K562 (cell line): ENCODE measurements at regions not wholly inside any gene's neighbourhood (a gene's known extent, or its start where the extent isn't known, plus 50 kb on each side); places are given as distances from the start of the nearest gene placed in this dataset.
A peak's percentile ranks its signal among the peaks of the same experiment; 100 is the strongest.

ENCODE experiments used
- ARID2 ChIP-seq: fragments of 450-650 bp; IDR thresholded peaks from 2 replicates; pipeline ENCODE4 v1.6.1; 2017; ENCODE audit warnings: antibody characterized with exemption, mild to moderate bottlenecking
- CC2D1A ChIP-seq: fragments of 450-650 bp; IDR thresholded peaks from 2 replicates; pipeline ENCODE4 v1.6.1; 2017; ENCODE audit warnings: mild to moderate bottlenecking
- CTCF ChIP-seq, 3 experiments: IDR thresholded peaks in 2 of 3; conservative IDR thresholded peaks in 1 of 3; 2 replicates each; pipeline ENCODE4 v1.5.1; 2011 to 2012; ENCODE audit warnings: low read length in 3 of 3, mild to moderate bottlenecking in 3 of 3, control low read depth in 2 of 3, improper control_type of control experiment in 1 of 3, inconsistent platforms in 1 of 3, low read depth in 1 of 3, mixed read lengths in 1 of 3, moderate library complexity in 1 of 3; ENCODE audit not compliant: insufficient read depth in 2 of 3
- ERF ChIP-seq: fragments of 450-650 bp; formaldehyde crosslinking; IDR thresholded peaks from 2 replicates; pipeline ENCODE4 v1.4.0; 2020; ENCODE audit warnings: mild to moderate bottlenecking, mixed read lengths
- KAT2B ChIP-seq: IDR thresholded peaks from one replicate; pipeline ENCODE4 v1.6.1; 2012; ENCODE audit warnings: low read depth, mild to moderate bottlenecking, control low read depth, inconsistent platforms, low read length, moderate library complexity
- RHOXF2B ChIP-seq: fragments of 250-450 bp; sonication (Bioruptor Pico); conservative IDR thresholded peaks from 2 replicates; pipeline ENCODE4 v1.5.1; 2021
- ZBTB33 ChIP-seq: sonication (generic); formaldehyde crosslinking; IDR thresholded peaks from 2 replicates; pipeline ENCODE4 v1.8.1; 2023; ENCODE audit warnings: mild to moderate bottlenecking, missing genetic modification reagents
- ZNF175 ChIP-seq: fragments of 200-800 bp; sonication (Bioruptor generic); IDR thresholded peaks from 2 replicates; pipeline ENCODE4 v1.6.1; 2016; ENCODE audit warnings: low read depth, mild to moderate bottlenecking, missing genetic modification characterization, missing compliant biosample characterization
- ZNF695 ChIP-seq: fragments of 450-650 bp; formaldehyde crosslinking; IDR thresholded peaks from 2 replicates; pipeline ENCODE4 v1.4.0; 2020; ENCODE audit warnings: mild to moderate bottlenecking, moderate library complexity
- TF ChIP-seq, protein P1 (sequence below): fragments of 250-450 bp; sonication (Bioruptor Pico); IDR thresholded peaks from 2 replicates; pipeline ENCODE4 v1.8.0; 2022; ENCODE audit warnings: moderate library complexity, mild to moderate bottlenecking, inconsistent platforms
- TF ChIP-seq, protein P2 (sequence below): sonication (generic); formaldehyde crosslinking; IDR thresholded peaks from 2 replicates; pipeline ENCODE4 v1.8.1; 2023; ENCODE audit warnings: mild to moderate bottlenecking, missing genetic modification reagents
- TF ChIP-seq, protein P3 (sequence below): fragments of 450-650 bp; IDR thresholded peaks from 2 replicates; pipeline ENCODE4 v1.6.1; 2016; ENCODE audit warnings: low read depth, mild to moderate bottlenecking, moderate library complexity
- TF ChIP-seq, protein P4 (sequence below): fragments of 200-800 bp; sonication (Bioruptor generic); IDR thresholded peaks from 2 replicates; pipeline ENCODE4 v1.6.1; 2016; ENCODE audit warnings: missing genetic modification characterization, missing compliant biosample characterization

GRCh38 chr5:126339215-126339805 is 83.9 kb upstream of the GRAMD2B start (continued):
- TF ChIP-seq, protein P1, sequence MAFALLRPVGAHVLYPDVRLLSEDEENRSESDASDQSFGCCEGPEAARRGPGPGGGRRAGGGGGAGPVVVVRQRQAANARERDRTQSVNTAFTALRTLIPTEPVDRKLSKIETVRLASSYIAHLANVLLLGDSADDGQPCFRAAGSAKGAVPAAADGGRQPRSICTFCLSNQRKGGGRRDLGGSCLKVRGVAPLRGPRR: no peak
- TF ChIP-seq, protein P2, sequence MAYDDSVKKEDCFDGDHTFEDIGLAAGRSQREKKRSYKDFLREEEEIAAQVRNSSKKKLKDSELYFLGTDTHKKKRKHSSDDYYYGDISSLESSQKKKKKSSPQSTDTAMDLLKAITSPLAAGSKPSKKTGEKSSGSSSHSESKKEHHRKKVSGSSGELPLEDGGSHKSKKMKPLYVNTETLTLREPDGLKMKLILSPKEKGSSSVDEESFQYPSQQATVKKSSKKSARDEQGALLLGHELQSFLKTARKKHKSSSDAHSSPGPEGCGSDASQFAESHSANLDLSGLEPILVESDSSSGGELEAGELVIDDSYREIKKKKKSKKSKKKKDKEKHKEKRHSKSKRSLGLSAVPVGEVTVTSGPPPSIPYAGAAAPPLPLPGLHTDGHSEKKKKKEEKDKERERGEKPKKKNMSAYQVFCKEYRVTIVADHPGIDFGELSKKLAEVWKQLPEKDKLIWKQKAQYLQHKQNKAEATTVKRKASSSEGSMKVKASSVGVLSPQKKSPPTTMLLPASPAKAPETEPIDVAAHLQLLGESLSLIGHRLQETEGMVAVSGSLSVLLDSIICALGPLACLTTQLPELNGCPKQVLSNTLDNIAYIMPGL: no peak
- TF ChIP-seq, protein P3, sequence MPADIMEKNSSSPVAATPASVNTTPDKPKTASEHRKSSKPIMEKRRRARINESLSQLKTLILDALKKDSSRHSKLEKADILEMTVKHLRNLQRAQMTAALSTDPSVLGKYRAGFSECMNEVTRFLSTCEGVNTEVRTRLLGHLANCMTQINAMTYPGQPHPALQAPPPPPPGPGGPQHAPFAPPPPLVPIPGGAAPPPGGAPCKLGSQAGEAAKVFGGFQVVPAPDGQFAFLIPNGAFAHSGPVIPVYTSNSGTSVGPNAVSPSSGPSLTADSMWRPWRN: no peak
- TF ChIP-seq CC2D1A: peak; percentile 17; the same call in 1 of the 2 replicates
- TF ChIP-seq CTCF (IDR thresholded peaks at IDR 0.05 in 2 of 3, conservative IDR thresholded peaks at IDR 0.05 in 1 of 3; ENCODE audit: insufficient read depth in 2 of 3, low read depth in 1 of 3, low read length in 3 of 3): peak; percentile 59 to 84 (median 67); a peak in 5 of 6 replicates
- TF ChIP-seq, protein P4, sequence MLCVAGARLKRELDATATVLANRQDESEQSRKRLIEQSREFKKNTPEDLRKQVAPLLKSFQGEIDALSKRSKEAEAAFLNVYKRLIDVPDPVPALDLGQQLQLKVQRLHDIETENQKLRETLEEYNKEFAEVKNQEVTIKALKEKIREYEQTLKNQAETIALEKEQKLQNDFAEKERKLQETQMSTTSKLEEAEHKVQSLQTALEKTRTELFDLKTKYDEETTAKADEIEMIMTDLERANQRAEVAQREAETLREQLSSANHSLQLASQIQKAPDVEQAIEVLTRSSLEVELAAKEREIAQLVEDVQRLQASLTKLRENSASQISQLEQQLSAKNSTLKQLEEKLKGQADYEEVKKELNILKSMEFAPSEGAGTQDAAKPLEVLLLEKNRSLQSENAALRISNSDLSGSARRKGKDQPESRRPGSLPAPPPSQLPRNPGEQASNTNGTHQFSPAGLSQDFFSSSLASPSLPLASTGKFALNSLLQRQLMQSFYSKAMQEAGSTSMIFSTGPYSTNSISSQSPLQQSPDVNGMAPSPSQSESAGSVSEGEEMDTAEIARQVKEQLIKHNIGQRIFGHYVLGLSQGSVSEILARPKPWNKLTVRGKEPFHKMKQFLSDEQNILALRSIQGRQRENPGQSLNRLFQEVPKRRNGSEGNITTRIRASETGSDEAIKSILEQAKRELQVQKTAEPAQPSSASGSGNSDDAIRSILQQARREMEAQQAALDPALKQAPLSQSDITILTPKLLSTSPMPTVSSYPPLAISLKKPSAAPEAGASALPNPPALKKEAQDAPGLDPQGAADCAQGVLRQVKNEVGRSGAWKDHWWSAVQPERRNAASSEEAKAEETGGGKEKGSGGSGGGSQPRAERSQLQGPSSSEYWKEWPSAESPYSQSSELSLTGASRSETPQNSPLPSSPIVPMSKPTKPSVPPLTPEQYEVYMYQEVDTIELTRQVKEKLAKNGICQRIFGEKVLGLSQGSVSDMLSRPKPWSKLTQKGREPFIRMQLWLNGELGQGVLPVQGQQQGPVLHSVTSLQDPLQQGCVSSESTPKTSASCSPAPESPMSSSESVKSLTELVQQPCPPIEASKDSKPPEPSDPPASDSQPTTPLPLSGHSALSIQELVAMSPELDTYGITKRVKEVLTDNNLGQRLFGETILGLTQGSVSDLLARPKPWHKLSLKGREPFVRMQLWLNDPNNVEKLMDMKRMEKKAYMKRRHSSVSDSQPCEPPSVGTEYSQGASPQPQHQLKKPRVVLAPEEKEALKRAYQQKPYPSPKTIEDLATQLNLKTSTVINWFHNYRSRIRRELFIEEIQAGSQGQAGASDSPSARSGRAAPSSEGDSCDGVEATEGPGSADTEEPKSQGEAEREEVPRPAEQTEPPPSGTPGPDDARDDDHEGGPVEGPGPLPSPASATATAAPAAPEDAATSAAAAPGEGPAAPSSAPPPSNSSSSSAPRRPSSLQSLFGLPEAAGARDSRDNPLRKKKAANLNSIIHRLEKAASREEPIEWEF: no peak
- no peak for TF ChIP-seq ZNF695
- no peak for TF ChIP-seq RHOXF2B (CRISPR knock-in tag)
- 0 out of 2 replicates have a peak, but pooled peaks have one; percentile 12 for TF ChIP-seq ZBTB33 (CRISPR knock-in tag)
- TF ChIP-seq KAT2B: no peak
- TF ChIP-seq ARID2: peak; percentile 50; the same call in 1 of the 2 replicates
- TF ChIP-seq ERF (CRISPR knock-in tag): no peak
- TF ChIP-seq ZNF175: no peak
